RWPE2 (cell line): ENCODE measurements at regions not wholly inside any gene's neighbourhood (a gene's known extent, or its start where the extent isn't known, plus 50 kb on each side); places are given as distances from the start of the nearest gene placed in this dataset.

Experiments used
- ATAC-seq: fragments of 200-7000 bp; cut with Tn5 transposase; 3 replicates; pipeline ENCODE4 v1.9.1; 2021; ENCODE audit warnings: low read depth
- DNase-seq: peaks from one replicate; pipeline ENCODE4 v3.0.0-alpha.2; 2020; ENCODE audit warnings: low spot score
- H3K27ac ChIP-seq: fragments of 450-650 bp; 2 replicates; pipeline ENCODE4 v1.5.1; 2017; ENCODE audit warnings: mild to moderate bottlenecking; ENCODE audit not compliant: poor library complexity, severe bottlenecking
- H3K27me3 ChIP-seq: fragments of 250-450 bp; sonication (Bioruptor Pico); 2 replicates; pipeline ENCODE4 v1.5.1; 2021; ENCODE audit warnings: mild to moderate bottlenecking, moderate library complexity; ENCODE audit not compliant: insufficient read depth, poor library complexity, severe bottlenecking
- H3K36me3 ChIP-seq: fragments of 250-450 bp; sonication (Bioruptor Pico); 2 replicates; pipeline ENCODE4 v1.5.1; 2020; ENCODE audit warnings: low read depth, mild to moderate bottlenecking, moderate library complexity
- H3K4me1 ChIP-seq: fragments of 250-450 bp; sonication (Bioruptor Pico); 2 replicates; pipeline ENCODE4 v1.5.1; 2021; ENCODE audit warnings: mild to moderate bottlenecking, moderate library complexity; ENCODE audit not compliant: insufficient read depth, poor library complexity, severe bottlenecking
- H3K4me3 ChIP-seq: fragments of 250-450 bp; sonication (Bioruptor Pico); 2 replicates; pipeline ENCODE4 v1.5.1; 2021; ENCODE audit warnings: mild to moderate bottlenecking, moderate library complexity; ENCODE audit not compliant: severe bottlenecking
- H3K9me3 ChIP-seq: fragments of 250-450 bp; sonication (Bioruptor Pico); 2 replicates; pipeline ENCODE4 v1.5.1; 2021; ENCODE audit warnings: mild to moderate bottlenecking, moderate library complexity; ENCODE audit not compliant: severe bottlenecking
- TF ChIP-seq, protein P1 (sequence below): fragments of 450-650 bp; IDR thresholded peaks from one replicate; pipeline ENCODE4 v1.5.1; 2017; ENCODE audit warnings: mild to moderate bottlenecking, moderate library complexity; ENCODE audit not compliant: poor library complexity, severe bottlenecking

DNA sequence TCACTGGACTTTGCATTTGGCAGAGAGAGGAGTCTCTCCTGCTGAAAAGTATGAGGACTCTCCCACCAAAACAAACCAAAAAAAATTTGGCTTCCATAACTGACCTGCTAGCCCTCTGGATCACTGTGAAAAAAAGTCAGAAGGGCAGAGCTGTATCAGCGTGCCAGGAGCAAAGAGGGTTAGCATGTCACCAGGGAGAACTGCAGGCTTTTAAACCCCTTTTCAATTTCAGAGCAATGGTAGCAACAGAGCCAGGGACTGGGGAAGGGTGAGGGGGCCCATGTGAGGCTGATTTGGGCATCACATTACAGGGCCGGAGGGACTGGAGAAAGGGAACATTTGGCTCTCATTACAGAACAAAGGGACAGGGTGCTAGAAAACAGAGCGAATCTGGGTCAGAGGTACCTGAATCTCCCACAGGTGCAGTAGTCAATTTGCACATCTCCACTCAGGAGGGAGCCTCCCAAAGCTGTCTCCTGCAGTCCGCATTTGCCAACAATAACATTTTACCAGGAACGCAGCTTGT, 185.7 kb upstream of the EYA4 start:
- no peak for ATAC-seq
- TF ChIP-seq, protein P1, sequence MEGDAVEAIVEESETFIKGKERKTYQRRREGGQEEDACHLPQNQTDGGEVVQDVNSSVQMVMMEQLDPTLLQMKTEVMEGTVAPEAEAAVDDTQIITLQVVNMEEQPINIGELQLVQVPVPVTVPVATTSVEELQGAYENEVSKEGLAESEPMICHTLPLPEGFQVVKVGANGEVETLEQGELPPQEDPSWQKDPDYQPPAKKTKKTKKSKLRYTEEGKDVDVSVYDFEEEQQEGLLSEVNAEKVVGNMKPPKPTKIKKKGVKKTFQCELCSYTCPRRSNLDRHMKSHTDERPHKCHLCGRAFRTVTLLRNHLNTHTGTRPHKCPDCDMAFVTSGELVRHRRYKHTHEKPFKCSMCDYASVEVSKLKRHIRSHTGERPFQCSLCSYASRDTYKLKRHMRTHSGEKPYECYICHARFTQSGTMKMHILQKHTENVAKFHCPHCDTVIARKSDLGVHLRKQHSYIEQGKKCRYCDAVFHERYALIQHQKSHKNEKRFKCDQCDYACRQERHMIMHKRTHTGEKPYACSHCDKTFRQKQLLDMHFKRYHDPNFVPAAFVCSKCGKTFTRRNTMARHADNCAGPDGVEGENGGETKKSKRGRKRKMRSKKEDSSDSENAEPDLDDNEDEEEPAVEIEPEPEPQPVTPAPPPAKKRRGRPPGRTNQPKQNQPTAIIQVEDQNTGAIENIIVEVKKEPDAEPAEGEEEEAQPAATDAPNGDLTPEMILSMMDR: no peak
- Histone ChIP-seq H3K9me3 (no peaks in the 10 kb centered on the region), H3K27ac (no peak overlapping the region), H3K4me3 (no peak overlapping the region), H3K36me3 (no peaks in the 10 kb centered on the region), H3K4me1 (no peaks in the 10 kb centered on the region), H3K27me3 (no peaks in the 10 kb centered on the region)
- DNase-seq: no peak

DNA sequence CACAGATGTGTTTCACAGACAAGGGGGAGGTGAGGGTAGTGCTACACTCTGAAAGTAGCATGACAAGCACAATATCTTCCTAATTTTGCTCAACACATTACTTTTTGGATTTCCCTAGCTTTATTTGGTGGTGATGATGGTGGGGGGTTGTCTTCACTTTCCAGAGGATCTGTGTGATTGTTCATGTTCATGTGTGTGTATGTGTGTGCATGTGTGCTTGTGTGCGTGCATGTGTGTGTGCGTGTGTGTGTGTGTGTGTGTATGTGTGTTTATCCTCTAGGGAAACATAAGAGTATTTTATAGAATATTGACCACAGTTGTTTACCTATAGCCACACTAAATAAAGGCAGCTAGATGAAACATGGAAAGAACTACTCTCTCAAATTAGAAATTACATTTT, 183.8 kb upstream of the EYA4 start:
- Histone ChIP-seq H3K36me3 (no peaks in the 10 kb centered on the region), H3K27me3 (no peaks in the 10 kb centered on the region)
- no peak for ATAC-seq

DNA sequence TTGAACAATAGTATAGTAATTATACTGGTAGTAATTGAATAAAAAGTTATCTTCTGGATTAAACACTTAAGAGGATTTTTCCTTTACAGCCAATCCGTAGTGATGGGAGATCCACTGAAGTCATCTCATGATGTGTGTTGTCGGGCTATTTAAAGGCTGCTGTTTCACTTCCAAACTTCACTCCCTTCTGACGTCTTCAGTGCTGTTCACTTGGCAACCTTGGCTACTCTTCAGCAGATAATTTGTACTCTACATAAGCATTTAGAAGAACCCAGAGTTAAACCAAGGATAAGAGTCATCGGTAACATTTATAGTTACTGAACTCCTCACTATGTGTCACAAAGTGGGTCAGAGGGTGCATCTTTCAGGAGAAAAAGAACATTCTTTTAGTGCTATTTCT, 179.1 kb upstream of the EYA4 start:
- no peak overlapping the region for H3K4me3 ChIP-seq
- H3K4me1 ChIP-seq: no peaks in the 10 kb centered on the region
- H3K36me3 ChIP-seq: no peaks in the 10 kb centered on the region
- H3K27me3 ChIP-seq: no peaks in the 10 kb centered on the region
- ATAC-seq (no peak), DNase-seq (no peak)
- H3K9me3 ChIP-seq: no peaks in the 10 kb centered on the region
- H3K27ac ChIP-seq: no peak overlapping the region
- TF ChIP-seq, protein P1: no peak

More for the DNA sequence above, 183.8 kb upstream of the EYA4 start:
- Histone ChIP-seq H3K27ac (no peak overlapping the region), H3K9me3 (no peaks in the 10 kb centered on the region), H3K4me3 (no peak overlapping the region), H3K4me1 (no peaks in the 10 kb centered on the region)
- TF ChIP-seq, protein P1: no peak
- no peak for DNase-seq

DNA sequence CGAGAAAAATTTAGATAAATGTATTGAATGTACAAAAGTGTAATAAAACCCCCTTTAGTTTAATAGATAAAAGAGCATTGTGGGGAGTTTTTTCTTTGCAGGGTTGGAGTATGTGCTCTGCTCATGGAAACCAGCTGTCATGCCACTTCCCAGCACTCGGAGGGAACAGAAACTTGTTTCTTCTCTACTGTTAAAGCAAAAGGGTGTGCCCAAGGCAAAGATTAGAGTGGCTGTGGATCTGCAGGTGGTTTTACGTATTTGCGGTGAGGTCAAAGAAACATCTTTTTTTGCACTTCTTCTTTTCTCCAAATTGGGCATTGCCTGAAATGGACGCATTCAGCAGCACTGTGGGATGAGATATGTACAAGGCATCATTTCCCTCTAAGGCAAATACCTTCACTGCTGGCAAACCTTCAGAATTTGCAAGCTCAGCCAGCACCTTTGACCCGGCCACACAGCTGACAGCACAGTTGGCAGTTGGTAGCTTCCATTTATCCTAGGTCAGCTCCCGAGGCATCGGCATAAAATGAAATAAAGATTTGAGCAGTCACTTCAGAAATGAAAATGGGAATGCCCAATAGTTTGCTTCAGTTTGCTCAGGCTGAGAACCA, 178.4 kb upstream of the EYA4 start:
- Histone ChIP-seq H3K36me3 (no peaks in the 10 kb centered on the region), H3K27ac (no peak overlapping the region), H3K4me3 (no peak overlapping the region), H3K9me3 (no peaks in the 10 kb centered on the region), H3K4me1 (no peaks in the 10 kb centered on the region), H3K27me3 (no peaks in the 10 kb centered on the region)
- TF ChIP-seq, protein P1: no peak
- no peak for DNase-seq
- no peak for ATAC-seq

DNA sequence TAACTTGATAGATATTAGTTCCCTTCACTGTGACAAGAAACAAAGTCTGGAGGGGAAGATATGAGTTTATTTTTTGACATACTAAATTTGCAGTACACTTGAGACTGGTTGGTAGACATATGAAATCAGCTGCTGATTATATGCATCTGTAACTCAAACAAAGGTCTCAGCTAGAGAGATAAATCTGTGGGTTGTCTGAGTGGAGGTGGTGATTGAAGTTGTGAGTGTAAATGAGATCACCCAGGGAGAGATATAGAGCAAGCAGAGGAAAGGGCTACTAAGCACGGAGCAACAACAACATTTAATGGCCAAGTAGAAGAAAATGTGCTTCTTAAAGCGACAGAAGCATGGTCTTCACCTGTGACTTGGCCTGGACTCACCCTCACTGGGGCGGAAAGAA, 173.2 kb upstream of the EYA4 start:
- ATAC-seq: no peak
- H3K4me1 ChIP-seq: no peaks in the 10 kb centered on the region

More for the DNA sequence above, 173.2 kb upstream of the EYA4 start:
- Histone ChIP-seq H3K27me3 (no peaks in the 10 kb centered on the region), H3K4me3 (no peak overlapping the region), H3K27ac (no peak overlapping the region), H3K9me3 (no peaks in the 10 kb centered on the region), H3K36me3 (no peaks in the 10 kb centered on the region)
- TF ChIP-seq, protein P1: no peak
- DNase-seq: no peak
